ENCODE measurements at regions not wholly inside any gene's neighbourhood (a gene's known extent, or its start where the extent isn't known, plus 50 kb on each side); places are given as distances from the start of the nearest gene placed in this dataset.

DNA sequence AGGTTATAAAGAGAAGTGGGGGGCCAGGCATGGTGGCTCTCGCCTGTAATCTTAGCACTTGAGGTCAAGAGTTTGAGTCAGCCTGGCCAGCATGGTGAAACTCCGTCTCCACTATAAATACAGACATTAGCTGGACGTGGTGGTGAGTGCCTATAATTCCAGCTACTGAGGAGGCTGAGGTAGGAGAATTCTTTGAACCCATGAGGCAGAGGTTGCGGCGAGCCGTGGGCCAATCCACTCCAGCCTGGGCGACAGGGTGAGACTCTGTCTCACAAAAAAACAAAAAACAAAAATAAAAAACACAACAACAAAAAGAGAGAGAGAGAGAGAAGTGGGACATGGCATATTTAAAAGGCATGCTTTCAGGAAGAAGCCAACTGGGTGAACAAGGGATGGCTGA lies 80.1 kb upstream of the CARD18 start:
- TF ChIP-seq, protein P1, sequence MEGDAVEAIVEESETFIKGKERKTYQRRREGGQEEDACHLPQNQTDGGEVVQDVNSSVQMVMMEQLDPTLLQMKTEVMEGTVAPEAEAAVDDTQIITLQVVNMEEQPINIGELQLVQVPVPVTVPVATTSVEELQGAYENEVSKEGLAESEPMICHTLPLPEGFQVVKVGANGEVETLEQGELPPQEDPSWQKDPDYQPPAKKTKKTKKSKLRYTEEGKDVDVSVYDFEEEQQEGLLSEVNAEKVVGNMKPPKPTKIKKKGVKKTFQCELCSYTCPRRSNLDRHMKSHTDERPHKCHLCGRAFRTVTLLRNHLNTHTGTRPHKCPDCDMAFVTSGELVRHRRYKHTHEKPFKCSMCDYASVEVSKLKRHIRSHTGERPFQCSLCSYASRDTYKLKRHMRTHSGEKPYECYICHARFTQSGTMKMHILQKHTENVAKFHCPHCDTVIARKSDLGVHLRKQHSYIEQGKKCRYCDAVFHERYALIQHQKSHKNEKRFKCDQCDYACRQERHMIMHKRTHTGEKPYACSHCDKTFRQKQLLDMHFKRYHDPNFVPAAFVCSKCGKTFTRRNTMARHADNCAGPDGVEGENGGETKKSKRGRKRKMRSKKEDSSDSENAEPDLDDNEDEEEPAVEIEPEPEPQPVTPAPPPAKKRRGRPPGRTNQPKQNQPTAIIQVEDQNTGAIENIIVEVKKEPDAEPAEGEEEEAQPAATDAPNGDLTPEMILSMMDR (conservative IDR thresholded peaks at IDR 0.05; ENCODE audit: low read depth, low read length) = no peak
- TF ChIP-seq EZH2phosphoT487 (IDR thresholded peaks at IDR 0.05; ENCODE audit: borderline replicate concordance, low read length) (no peak), EZH2 (IDR thresholded peaks at IDR 0.05; ENCODE audit: low read length, unreplicated experiment) (no peak)

Data from PC-3 (cell line).